Activated CD4-positive, CD25-positive, alpha-beta regulatory T cell (primary cell): ENCODE measurements at regions not wholly inside any gene's neighbourhood (a gene's known extent, or its start where the extent isn't known, plus 50 kb on each side); places are given as distances from the start of the nearest gene placed in this dataset.

ENCODE experiments used
- DNase-seq, 4 experiments: peaks; one replicate each; lab custom pipeline; 2025; lab: John Stamatoyannopoulos, UW

DNA sequence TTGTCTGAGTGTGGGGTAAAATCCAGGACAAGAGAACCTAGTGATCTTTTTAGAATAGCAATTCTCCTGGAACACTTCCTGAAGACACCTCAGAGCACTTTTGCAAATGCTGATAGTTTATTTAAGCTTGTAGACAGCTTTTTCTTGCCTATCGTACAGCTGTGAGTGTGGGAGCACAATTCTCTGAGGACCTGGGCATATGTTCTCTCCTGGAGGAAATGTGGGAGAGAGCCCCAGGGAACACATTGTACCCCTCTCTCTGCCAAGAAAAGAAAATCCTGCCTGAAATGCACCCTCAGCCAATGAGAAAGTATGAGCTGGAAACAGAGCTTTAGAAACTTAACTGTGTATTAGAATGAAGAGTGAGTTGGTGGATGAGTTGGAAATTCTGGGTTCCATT lies 308.3 kb upstream of the SEMA6D start:
- DNase-seq, result no peak

DNA sequence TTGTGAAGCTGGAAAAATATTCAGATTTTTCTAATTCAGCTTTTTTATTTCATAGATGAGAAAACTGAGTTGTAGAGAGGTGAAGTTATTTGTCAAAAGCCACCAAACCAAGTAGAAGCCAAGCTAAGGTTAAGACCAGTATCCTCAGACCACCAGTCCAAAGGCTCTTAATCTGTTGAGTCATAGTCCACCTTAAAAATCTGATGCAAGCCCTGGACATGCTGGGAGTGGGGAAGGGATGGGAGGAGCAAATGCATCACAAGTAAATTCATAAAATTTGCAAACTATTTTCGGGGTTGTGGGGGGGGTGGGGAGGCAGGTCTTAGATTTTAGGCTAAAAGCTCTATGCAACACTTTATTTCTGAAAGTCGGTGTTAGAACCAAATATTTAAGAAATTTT lies 307.7 kb upstream of the SEMA6D start:
- DNase-seq, result no peak

DNA sequence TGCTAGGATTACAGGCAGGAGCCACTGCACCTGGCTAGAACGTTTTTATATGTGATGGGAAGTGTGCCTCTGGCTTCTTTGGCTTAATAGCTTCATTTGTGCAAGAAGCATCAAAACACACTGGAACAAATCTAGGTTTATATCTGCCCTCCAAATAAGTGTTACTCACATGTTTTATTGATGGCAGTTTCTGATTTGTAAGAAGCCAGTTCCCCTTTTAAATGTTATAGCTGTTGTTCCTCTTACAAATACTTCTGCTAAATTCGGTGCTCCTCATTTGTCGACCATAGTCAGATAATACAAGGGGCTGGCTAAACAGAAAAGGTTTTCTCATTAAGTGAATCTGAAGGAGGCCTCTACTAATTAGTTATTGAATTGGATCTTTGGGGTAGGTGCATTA lies 307.1 kb upstream of the SEMA6D start:
- no peak for DNase-seq

DNA sequence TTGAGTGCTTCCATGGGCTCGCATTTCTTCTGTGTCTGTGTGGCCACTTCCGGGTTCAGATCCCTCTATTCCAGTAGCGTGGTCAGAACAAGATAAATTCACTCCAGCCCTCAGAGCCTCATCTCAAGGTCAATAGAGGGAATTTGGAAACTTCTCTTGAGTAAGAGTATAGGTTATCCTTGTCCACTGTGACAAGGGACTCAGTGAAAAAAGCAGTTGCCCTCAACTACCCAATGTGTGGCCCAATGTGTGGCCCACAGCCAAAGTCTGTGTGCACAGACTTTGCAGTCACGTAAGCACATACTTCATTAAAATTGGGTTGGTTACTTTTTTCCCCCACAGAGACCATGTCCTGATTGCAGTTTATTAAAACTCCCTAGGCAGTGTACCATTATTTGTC lies 305.6 kb upstream of the SEMA6D start:
- no peak for DNase-seq

DNA sequence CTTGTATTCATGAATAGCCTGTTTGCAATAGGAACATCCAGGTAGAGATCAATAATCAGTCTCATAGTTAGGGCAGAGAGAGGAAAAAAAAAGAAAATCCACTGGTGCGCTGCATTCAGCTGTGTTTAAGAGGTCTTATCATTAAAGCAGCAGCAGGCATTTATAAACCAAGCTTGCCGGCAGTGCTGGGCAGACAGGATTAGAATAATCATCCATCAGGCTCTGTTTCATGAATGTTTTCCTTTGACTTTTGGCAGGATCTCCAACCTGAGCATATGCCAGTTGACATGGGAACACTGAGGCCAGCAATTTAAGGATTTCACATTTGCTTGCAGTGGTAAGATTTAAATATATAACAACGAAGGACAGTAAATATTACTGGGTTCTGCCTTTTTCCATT lies 305.2 kb upstream of the SEMA6D start:
- no peak for DNase-seq

DNA sequence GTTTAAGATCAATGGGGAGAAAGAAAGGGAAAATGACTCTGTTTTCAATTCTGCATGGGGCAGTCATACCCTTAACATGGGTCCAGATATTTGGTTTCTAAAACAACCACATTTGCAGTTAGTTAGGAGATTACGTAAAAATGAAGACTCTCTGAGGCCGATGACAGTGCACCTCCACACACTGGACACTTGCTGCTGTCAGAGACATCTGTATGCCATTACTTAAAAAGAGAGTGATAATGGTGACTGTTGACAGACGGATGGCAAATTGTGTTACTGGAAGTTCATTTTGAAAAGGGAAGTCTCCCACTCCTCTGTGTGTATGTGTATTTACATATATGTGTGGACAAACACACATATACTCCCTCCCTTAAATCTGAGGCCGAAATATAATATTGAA lies 304.5 kb upstream of the SEMA6D start:
- no peak for DNase-seq

DNA sequence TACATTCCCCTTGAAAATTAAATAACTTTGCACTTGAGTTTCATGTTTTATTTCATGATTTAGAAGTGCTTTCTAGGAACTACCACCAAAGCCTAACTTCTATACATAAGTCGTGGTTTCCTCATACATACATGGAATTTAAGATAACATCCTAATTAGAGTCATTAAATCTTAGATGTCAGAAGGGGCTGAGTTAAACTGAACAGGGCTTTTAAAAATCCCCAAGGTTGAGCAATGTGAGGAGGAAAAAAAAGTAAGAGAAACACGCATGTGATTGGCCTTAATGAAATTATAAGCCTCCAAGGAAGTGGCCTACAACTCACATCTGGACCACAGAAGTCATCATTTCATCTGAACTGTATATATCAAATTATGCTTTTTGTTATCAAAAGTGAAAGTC lies 303.1 kb upstream of the SEMA6D start:
- DNase-seq, result no peak

DNA sequence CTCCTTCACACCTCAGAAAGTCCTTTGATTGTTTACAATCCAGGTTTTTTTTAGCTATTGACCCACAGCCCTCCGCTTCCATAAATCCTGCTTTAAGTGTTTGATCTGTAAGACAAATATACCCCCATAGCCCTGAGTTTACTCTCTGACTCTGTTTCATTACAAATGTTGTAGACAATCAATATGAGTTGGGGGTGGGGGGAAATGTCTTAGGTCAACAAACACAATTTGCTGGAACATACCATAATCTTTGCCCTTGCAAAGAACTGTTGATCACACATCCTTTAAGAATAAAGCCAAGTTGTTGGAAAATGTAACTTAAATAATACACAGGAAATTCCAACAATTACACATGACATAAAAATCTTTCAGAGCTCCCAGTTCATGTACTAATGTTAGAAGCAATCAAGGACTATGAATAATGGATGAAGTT lies 301.8 kb upstream of the SEMA6D start:
- no peak for DNase-seq

DNA sequence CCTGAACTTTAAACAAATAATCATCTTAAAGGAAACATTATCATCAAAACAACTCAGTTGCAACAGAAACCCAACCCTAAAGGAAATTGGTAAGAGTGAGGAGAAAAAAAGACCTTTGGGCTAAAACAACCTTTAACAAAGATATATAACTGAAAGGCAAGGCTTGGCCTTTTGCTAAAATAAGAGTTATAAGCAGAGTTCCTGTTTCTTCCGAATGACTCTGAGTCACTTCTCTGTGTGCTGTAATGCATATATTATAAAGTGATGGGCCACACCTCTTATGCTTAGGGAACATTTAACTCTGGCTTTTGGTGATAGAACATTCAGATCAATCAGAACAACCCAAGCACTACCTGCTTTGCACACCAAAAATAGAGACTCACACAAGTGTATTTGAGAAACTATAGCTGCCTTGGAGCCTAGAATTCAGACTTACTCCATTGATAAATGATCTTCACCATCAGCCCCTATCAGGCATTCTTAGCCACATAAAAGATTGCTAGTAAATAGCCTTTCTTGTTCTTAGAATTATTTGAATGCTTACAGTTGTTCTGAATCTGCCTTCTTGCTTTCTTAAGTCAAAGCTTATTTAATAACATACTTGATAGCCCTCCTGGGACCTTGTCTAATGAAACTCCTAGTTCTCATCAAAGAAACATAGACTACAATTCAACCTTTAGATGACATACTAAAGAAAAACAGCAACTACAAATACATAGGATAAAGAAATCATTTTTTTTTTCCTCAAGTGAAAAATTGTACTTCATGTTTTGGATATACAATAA lies 294.2 kb upstream of the SEMA6D start:
- no peak for DNase-seq

DNA sequence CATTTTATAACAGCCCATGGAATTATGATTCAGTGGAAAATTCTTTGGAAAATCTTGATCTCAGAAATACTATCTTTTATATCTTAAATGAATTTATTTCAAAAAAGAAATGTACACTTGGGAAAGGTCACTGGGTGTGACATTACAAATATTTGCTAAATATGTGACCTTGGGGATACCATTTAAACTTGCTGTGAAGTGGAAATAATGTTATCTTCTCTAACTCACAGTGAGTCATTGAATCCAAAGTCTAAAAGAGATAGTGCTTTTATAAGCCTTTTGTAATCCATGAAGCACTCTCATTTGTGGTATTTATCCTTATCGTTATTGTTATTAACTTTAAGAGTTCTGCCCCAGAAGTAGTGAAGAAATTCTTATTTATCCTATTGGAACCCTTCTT lies 289.8 kb upstream of the SEMA6D start:
- DNase-seq, result no peak

DNA sequence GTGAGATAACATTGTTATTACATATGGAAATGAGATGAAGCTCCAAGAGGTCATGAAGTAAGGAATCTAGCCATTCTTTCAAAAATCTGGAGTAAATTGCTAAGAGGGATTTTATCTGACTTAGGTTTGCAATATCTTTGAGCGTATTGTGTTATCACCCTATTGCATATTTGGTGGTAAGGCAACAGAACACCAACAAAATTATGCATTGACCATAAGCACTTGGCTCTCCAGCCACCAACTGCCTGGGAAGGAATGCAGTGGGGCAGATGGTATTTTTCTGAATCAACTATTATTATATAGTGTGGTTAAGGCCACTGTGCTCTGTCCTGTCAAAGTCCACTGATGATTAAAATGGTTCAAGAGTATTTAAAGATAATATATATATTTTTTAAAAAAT lies 287.9 kb upstream of the SEMA6D start:
- DNase-seq, result no peak

DNA sequence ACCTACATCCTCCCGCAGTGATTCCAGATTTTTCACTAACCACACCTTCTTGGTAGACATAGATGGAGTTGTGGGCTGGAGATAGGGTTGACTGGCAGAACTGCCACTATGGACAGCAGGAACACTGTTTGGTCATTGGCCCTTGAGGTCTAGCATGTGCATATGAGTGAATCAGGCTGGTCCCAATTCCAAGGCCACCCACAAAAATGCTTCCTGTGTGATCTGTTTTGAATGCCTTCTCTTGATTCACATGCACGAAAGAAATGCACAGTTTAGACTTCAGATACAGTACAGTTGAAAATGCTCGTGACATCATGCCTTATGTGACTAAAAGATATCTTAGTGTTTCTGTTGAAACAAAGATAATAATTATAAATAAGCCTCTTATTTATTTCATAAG lies 285.8 kb upstream of the SEMA6D start:
- no peak for DNase-seq

DNA sequence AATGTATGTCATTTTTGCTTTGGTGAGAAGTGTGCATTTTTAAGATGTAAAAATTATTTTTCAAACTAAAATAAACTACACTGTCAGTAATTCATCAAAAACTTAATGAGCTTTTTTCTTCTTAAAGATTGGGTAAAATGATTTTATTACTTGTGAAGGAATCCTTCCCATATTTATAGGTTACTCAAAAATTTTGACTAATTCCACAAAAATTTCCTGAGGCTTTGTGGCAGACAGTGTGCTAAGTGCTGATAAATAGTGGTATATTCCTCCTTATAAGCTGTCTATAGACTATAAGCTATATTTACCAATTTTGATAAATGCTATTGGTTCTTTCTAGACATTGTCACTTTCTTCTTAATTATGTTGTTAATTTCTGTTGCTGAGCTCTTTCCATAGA lies 284.5 kb upstream of the SEMA6D start:
- DNase-seq, result no peak

DNA sequence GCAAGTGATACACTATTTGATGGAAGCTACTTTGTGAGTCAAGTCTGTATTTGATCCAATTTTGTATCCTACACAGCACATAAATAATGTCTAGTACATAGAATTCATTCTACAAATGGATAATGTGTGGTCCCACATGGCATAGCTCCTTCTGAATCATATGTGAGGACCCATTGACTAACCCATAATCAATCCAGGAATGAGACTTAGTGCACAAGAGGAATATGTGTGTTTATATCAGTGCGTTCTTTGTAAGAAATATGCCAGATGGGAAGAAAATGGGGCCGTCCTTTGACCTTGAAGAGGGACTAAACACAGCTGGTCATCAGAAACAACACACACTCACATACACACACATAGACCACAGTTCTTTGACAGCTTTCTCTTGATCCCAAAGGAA lies 282.7 kb upstream of the SEMA6D start:
- DNase-seq, result no peak

DNA sequence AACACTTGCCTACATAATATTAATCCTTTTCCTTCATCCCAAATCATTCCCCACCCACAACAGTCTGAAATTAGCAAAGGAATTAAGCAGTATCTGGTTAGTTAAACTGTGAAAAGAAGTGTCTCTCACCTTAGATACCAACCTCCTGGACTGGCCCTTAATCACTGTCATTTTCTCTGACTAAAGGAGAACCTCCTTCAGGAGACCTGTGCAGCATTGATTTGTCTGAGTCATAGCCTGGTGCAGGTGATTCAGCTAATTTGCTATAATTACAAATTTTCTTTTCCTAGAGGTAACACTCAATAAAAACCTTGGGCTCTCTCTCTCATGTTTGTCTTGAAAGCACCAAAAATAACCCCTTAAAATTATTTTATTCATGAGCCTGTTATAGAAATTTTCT lies 279.8 kb upstream of the SEMA6D start:
- no peak for DNase-seq

DNA sequence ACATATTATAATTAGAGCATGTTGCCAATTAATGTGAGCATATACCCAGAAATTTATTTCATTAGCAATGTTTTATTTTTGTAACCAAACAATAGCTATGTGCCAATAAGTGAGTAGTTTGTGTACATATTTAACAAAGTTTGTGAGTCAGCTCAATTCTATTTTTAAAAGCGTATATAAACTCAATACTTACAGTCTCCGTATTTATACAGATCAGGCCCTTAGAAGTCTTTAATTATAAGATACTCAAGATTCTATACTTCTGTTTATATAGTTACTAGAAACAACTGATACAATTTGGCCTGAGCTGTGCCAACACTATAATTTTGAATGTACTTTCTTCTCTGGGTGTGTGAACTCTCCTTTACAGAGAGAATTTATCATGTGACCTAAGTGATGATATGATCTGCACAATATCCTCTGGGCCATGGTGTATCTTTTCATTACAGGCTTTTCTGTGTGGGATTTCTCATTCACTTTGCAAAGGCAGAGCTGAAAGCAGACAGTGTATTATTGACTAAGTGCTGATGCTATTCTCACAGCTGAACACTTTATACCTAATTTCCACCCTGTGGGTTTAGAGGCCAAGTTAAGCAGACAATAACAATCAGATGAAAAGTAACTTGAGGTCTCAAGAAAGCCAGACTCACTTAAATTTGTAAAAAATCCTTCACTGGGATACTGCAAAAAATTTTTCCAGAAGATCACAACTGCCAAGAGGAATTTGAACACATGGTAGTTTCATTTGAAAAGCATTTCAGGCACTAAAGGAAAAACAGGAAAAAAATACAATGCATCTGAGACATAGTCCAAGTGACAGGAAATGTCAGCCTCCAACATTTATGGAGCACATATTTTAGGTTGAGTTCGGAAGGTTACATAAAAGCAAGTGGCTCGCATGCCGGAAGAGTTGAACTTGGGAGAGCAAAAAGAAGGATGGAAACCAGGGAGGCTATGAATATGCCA lies 277.9 kb upstream of the SEMA6D start:
- DNase-seq, result no peak

DNA sequence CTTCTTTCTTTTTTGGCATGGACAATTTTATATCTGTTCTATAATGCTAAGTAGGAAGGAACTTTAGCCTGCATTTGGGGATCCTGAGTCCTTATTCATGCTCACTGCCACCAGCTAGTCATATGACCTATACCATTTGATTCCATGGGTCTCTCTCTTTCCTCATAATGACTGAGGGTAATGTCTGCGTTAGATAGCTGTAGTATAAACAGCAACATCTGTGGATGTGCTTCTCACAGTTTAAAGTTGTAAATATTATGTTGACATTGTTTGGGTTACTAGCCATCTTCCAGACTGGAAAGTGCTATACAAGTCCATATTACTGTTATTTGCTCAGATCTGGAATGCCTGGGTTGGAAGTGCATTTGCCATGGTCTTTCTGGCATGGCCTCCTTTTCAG lies 274.9 kb upstream of the SEMA6D start:
- no peak for DNase-seq

DNA sequence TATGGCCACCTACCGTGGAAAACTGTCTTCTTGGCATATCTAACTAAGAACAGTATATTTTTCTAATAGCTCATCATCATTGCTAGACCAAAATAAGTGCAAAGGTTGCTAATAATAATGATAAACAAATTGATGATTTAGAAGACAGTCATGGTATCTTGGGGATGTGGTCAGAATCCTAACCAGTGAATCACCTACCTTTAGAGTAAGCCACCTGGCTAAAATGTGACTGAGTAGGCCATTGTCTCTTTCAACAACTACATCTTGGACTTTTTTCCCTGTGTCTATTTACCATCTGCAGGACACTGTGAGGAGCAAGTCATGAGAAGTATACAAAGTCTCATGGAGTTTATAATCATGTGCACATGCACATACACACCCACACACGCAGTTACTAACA lies 273.5 kb upstream of the SEMA6D start:
- DNase-seq, result no peak

DNA sequence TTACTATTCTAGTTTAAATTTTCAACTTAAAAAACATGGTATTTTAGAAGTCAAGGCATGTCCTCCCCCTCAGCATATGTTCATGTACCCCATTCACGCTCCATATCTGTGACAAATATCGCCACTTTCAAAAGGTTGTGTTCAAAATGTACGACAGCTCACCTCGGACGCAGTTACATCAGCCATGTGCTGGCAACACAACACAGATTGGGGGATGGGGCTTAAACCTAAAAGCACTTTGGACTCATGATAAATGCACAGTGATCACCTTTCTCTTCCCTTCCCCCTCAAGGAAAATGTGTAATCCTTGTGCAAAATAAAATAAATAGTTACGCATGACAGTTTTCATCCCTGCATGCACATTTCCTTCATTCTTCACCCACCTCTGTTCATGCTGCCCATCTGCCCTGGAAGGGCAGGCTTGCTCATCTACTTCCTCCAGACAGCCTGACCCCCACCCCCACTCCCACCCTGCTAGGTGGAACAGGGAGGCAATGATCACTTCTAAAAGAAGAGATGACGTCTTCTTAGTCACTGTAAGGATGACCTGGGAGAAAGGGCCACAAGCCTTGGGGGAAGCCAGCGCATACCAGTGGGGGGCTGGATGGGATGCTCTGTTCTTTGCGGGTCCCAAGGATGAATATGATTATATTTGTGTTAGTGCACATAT lies 271.4 kb upstream of the SEMA6D start:
- no peak for DNase-seq

DNA sequence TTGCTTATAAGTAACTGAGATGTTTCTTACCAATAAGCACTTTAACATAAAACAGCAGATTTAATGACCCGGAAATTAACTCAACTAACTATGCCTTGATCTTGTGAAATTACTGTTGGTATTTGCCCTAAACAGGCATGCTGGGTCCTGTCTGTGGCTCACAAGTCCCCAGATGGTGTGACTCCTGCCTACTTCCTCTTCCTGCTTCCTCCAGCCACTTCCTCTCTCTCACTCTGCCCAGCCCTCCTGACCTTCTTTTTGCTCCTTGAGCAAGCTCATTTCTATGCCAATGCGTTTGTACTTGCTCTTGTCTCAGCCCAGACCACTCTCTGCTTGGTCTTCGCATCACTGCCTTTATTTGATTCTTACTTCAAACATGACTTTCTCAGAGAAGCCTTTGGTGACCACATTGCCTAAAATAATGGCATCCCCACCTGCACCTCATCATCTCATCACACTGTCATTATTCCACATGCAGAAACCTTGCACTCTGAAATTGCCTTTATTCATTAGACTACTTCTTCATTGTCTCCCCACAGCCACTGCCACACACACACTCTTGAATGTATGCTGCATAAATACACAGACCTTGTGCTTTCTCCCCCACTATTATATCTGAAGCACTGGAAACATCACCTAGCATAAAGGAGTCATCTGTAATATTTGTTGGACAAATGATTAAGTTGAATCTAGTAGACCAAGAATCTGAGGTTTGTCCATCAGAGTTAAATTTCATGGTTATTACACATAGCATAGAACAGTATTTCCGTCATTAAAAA lies 256.3 kb upstream of the SEMA6D start:
- DNase-seq, result no peak

DNA sequence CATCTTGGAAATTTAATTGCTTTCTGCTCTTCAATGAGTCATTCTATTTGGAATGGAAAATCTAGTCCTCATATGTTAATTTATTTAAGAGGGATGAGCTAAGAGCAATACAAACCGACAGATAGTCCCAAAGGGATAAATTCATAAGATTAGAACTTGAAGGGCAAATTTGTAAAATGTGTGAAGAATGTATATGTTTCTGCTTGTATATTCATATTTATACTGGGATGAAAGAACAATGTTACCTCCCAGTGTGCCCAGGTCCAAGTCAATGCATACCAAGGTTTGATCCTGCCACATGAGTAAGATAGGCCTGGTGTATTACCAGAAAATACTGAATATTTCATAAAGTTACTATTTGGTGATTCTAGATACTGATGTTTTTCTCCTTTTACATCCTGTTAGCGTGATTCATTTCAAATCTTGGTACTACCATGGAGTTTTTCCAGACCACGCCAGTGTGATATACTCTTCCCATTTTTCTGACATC lies 255.6 kb upstream of the SEMA6D start:
- no peak for DNase-seq

DNA sequence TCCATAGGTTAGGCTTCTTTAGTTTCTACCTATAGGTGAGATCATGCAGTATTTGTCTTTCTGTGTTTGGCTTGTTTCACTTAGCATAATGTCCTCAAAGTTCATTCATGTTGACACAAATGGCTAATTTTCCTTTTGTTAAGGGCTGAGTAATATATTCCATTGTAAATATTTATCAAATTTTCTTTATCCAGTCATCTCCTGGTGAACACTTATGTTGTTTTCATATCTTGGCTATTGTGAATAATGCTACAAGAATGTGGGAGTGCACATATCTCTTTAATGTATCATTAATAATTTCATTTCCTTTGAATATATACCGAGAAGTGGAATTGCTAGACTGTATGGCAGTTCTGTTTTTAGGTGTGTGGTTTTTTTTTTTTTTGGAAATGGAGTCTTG lies 250.9 kb upstream of the SEMA6D start:
- DNase-seq, result no peak
